ENCODE measurements at regions not wholly inside any gene's neighbourhood (a gene's known extent, or its start where the extent isn't known, plus 50 kb on each side); places are given as distances from the start of the nearest gene placed in this dataset.

DNA sequence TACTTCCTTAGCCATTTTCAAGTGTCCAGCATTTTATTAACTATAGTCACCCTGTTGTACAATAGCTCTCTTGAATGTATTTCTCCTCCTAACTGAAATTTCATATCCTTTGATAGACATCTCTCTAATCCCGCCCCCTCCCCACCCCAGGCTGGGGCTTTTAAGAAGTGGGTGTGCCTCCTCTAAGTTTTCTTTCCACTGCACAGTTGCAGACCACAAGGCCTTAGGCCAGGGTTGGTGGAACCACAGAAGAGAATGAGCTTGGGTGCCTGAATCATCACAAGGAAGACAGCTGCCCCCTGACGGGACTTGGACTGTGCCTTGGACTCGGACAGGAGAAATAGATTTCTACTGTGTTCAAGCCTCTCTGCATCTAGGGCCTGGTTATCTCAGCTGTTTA is 193.4 kb downstream of the HAUS1 start:
- H3K4me2 ChIP-seq (ENCODE audit: low read length): no peak overlapping the region
- H3K36me3 ChIP-seq (ENCODE audit: insufficient read depth, low read length): no peaks in the 10 kb centered on the region
- Mint-ChIP-seq H3K27ac (ENCODE audit: unreplicated experiment) (no peak overlapping the region), H3K27me3 (ENCODE audit: low read depth, unreplicated experiment) (peaks cover 25% of the 10 kb centered on the region), H3K4me3 (ENCODE audit: unreplicated experiment) (no peak overlapping the region), H3K36me3 (ENCODE audit: low read depth, unreplicated experiment) (no peaks in the 10 kb centered on the region), H3K4me1 (ENCODE audit: low read depth, unreplicated experiment) (peaks cover 6% of the 10 kb centered on the region), H3K9me3 (ENCODE audit: unreplicated experiment) (peaks cover 2% of the 10 kb centered on the region)
- peaks cover 4% of the 10 kb centered on the region for H3K27me3 ChIP-seq (ENCODE audit: insufficient read depth, low read length)
- no peaks in the 10 kb centered on the region for H3K9me3 ChIP-seq (ENCODE audit: insufficient read depth, low read depth, low read length)
- H3K4me1 ChIP-seq (ENCODE audit: insufficient read depth, low read length): no peaks in the 10 kb centered on the region
- H3K4me3 ChIP-seq (ENCODE audit: insufficient read depth, low read depth, low read length): no peak overlapping the region
- TF ChIP-seq EZH2 (IDR thresholded peaks at IDR 0.05; ENCODE audit: insufficient read depth, low read length): no peak
- TF ChIP-seq, protein P1, sequence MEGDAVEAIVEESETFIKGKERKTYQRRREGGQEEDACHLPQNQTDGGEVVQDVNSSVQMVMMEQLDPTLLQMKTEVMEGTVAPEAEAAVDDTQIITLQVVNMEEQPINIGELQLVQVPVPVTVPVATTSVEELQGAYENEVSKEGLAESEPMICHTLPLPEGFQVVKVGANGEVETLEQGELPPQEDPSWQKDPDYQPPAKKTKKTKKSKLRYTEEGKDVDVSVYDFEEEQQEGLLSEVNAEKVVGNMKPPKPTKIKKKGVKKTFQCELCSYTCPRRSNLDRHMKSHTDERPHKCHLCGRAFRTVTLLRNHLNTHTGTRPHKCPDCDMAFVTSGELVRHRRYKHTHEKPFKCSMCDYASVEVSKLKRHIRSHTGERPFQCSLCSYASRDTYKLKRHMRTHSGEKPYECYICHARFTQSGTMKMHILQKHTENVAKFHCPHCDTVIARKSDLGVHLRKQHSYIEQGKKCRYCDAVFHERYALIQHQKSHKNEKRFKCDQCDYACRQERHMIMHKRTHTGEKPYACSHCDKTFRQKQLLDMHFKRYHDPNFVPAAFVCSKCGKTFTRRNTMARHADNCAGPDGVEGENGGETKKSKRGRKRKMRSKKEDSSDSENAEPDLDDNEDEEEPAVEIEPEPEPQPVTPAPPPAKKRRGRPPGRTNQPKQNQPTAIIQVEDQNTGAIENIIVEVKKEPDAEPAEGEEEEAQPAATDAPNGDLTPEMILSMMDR (IDR thresholded peaks at IDR 0.05; ENCODE audit: insufficient read depth, low read depth, low read length): no peak
- no peaks in the 10 kb centered on the region for H4K20me1 ChIP-seq (ENCODE audit: insufficient read depth, low read length)
- no peak overlapping the region for H3K9ac ChIP-seq (ENCODE audit: low read length)
- no peak overlapping the region for H2AFZ ChIP-seq (ENCODE audit: low read depth, low read length)
- FAIRE-seq (no peak), DNase-seq (ENCODE audit: low read depth) (peak; percentile 27)
- no peaks in the 10 kb centered on the region for H3K79me2 ChIP-seq (ENCODE audit: insufficient read depth, low read length)
- no peak overlapping the region for H3K27ac ChIP-seq (ENCODE audit: low read depth, low read length)

DNA sequence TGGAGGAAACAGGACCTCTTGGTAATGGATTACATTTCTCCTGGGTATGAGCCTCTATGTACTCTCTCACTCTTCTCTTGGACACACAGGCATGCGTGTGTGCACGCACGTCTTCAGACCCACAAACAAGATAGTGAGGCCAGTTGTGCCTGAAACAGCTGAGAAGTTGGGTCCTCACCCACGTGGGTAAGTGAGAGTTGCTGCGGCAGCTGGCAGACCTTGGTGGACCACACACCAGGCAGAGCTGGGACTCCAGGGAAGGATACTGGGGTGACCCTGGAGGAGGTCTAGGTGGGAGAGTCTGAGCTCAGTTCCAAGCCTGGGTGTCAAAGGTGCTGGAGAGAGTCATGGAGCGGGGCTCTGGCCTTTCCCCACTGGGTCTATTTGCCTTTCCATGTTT is 194.3 kb downstream of the HAUS1 start:
- H3K4me3 Mint-ChIP-seq (ENCODE audit: unreplicated experiment): no peak overlapping the region
- Histone ChIP-seq H3K4me2 (ENCODE audit: low read length) (no peak overlapping the region), H3K9ac (ENCODE audit: low read length) (no peak overlapping the region), H2AFZ (ENCODE audit: low read depth, low read length) (no peak overlapping the region), H3K27me3 (ENCODE audit: insufficient read depth, low read length) (peaks cover 6% of the 10 kb centered on the region), H3K4me1 (ENCODE audit: insufficient read depth, low read length) (no peaks in the 10 kb centered on the region), H3K9me3 (ENCODE audit: insufficient read depth, low read depth, low read length) (no peaks in the 10 kb centered on the region), H3K27ac (ENCODE audit: low read depth, low read length) (no peak overlapping the region), H3K36me3 (ENCODE audit: insufficient read depth, low read length) (no peaks in the 10 kb centered on the region), H4K20me1 (ENCODE audit: insufficient read depth, low read length) (no peaks in the 10 kb centered on the region), H3K79me2 (ENCODE audit: insufficient read depth, low read length) (no peaks in the 10 kb centered on the region), H3K4me3 (ENCODE audit: insufficient read depth, low read depth, low read length) (no peak overlapping the region)
- peak overlapping the region; percentile 62 for H3K27ac Mint-ChIP-seq (ENCODE audit: unreplicated experiment)
- TF ChIP-seq EZH2 (IDR thresholded peaks at IDR 0.05; ENCODE audit: insufficient read depth, low read length): no peak
- TF ChIP-seq, protein P1 (IDR thresholded peaks at IDR 0.05; ENCODE audit: insufficient read depth, low read depth, low read length): no peak
- peaks cover 5% of the 10 kb centered on the region for H3K4me1 Mint-ChIP-seq (ENCODE audit: low read depth, unreplicated experiment)
- DNase-seq (ENCODE audit: low read depth) (no peak), FAIRE-seq (no peak)
- peaks cover 30% of the 10 kb centered on the region for H3K27me3 Mint-ChIP-seq (ENCODE audit: low read depth, unreplicated experiment)
- H3K36me3 Mint-ChIP-seq (ENCODE audit: low read depth, unreplicated experiment): peaks cover 2% of the 10 kb centered on the region
- H3K9me3 Mint-ChIP-seq (ENCODE audit: unreplicated experiment): peaks cover 4% of the 10 kb centered on the region

DNA sequence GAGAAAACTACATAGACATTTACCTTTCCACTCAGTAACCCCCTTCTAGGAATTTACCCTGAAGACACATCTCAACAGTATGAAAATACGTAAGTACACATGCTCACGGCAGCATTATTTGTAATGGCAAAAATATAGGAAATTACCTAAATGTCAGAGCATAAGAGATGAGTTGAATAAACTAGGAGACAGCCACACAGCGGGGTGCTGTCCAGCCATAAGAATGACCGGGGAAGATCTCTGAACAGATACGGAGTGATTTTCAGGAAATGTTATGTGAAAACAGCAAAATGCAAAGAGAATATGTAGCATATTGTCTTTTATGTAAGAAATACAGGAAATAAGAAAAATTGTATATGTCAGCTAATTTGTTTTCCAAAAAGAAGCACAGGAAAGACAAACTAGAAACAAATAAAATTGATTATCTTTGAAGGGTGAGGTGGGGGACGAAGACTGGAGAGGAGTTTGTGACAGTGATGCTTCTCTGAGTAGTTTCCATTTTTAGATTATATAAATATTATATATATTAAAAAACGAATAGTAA is 195.4 kb downstream of the HAUS1 start:
- H3K4me2 ChIP-seq (ENCODE audit: low read length): no peak overlapping the region
- no peaks in the 10 kb centered on the region for H3K4me1 ChIP-seq (ENCODE audit: insufficient read depth, low read length)
- TF ChIP-seq, protein P1 (IDR thresholded peaks at IDR 0.05; ENCODE audit: insufficient read depth, low read depth, low read length): no peak
- TF ChIP-seq EZH2 (IDR thresholded peaks at IDR 0.05; ENCODE audit: insufficient read depth, low read length): no peak
- H3K36me3 ChIP-seq (ENCODE audit: insufficient read depth, low read length): no peaks in the 10 kb centered on the region
- DNase-seq (ENCODE audit: low read depth): no peak
- Mint-ChIP-seq H3K9me3 (ENCODE audit: unreplicated experiment) (peaks cover 5% of the 10 kb centered on the region), H3K4me1 (ENCODE audit: low read depth, unreplicated experiment) (no peaks in the 10 kb centered on the region), H3K27me3 (ENCODE audit: low read depth, unreplicated experiment) (peaks cover 27% of the 10 kb centered on the region), H3K36me3 (ENCODE audit: low read depth, unreplicated experiment) (peaks cover 2% of the 10 kb centered on the region), H3K27ac (ENCODE audit: unreplicated experiment) (no peak overlapping the region), H3K4me3 (ENCODE audit: unreplicated experiment) (no peak overlapping the region)
- no peak for FAIRE-seq
- no peak overlapping the region for H3K9ac ChIP-seq (ENCODE audit: low read length)
- H4K20me1 ChIP-seq (ENCODE audit: insufficient read depth, low read length): no peaks in the 10 kb centered on the region
- no peak overlapping the region for H2AFZ ChIP-seq (ENCODE audit: low read depth, low read length)
- no peak overlapping the region for H3K4me3 ChIP-seq (ENCODE audit: insufficient read depth, low read depth, low read length)
- H3K27ac ChIP-seq (ENCODE audit: low read depth, low read length): no peak overlapping the region
- H3K27me3 ChIP-seq (ENCODE audit: insufficient read depth, low read length): peaks cover 6% of the 10 kb centered on the region
- H3K79me2 ChIP-seq (ENCODE audit: insufficient read depth, low read length): no peaks in the 10 kb centered on the region
- no peaks in the 10 kb centered on the region for H3K9me3 ChIP-seq (ENCODE audit: insufficient read depth, low read depth, low read length)

All from astrocyte (in vitro differentiated cells and primary cell).